ENCODE measurements at regions not wholly inside any gene's neighbourhood (a gene's known extent, or its start where the extent isn't known, plus 50 kb on each side); places are given as distances from the start of the nearest gene placed in this dataset.

DNA sequence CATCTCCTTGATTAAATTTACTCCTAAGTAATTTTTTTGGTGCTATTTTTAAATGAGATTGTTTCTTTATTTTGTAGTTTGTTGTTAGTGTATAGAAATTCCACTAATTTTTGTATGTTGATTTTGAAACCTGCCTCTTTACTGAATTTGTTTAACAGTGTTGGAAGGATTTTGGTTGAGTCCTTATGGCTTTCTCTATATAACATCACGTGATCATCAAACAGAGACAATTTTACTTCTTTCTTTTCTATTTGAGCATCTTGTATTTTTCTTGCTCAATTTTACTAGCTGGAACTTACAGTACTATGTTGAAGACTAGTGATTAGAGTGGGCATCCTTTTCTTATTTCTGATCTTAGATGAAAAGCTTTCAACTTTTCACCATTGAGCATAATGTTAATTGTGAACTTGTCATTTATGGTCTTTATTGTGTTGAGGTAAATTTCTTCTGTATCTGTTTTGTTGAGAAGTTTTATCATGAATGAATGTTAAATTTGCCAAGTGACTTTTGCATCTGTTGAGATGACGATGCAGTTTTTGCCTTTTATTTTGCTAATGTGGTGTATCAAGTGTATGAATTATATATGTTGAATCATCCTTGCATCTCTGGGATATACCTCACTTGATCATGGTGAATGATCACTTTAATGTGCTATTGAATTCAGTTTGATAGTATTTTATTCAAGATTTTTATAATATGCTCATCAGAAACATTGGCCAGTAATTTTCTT is 645.3 kb upstream of the DDX18 start:
- DNase-seq (no peak), FAIRE-seq (no peak)
- no peaks in the 10 kb centered on the region for H3K4me1 ChIP-seq (ENCODE audit: control insufficient read depth in 2 of 3, insufficient read depth in 2 of 3, low read depth in 1 of 3, low read length in 3 of 3)
- H3K27ac ChIP-seq (ENCODE audit: low read depth in 2 of 2, low read length in 2 of 2): no peak overlapping the region
- no peak overlapping the region for H3K9ac ChIP-seq (ENCODE audit: low read length in 3 of 3)
- TF ChIP-seq, protein P1, sequence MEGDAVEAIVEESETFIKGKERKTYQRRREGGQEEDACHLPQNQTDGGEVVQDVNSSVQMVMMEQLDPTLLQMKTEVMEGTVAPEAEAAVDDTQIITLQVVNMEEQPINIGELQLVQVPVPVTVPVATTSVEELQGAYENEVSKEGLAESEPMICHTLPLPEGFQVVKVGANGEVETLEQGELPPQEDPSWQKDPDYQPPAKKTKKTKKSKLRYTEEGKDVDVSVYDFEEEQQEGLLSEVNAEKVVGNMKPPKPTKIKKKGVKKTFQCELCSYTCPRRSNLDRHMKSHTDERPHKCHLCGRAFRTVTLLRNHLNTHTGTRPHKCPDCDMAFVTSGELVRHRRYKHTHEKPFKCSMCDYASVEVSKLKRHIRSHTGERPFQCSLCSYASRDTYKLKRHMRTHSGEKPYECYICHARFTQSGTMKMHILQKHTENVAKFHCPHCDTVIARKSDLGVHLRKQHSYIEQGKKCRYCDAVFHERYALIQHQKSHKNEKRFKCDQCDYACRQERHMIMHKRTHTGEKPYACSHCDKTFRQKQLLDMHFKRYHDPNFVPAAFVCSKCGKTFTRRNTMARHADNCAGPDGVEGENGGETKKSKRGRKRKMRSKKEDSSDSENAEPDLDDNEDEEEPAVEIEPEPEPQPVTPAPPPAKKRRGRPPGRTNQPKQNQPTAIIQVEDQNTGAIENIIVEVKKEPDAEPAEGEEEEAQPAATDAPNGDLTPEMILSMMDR (IDR thresholded peaks at IDR 0.05; ENCODE audit: borderline replicate concordance, extremely low read depth, insufficient read depth): no peak
- H3K9me3 ChIP-seq (ENCODE audit: control insufficient read depth in 2 of 3, insufficient read depth in 1 of 3, low read length in 3 of 3): peaks cover 0 to 6% (median 2%) of the 10 kb centered on the region in 3 donors
- H3K4me3 ChIP-seq (ENCODE audit: low read length in 3 of 3): no peak overlapping the region
- intact Hi-C loops (cut with DNase I): no loop called here
- H3K36me3 ChIP-seq (ENCODE audit: control insufficient read depth in 2 of 3, insufficient read depth in 3 of 3, low read length in 3 of 3): no peaks in the 10 kb centered on the region
- no peaks in the 10 kb centered on the region for H3K27me3 ChIP-seq (ENCODE audit: control insufficient read depth, insufficient read depth, low read length)

DNA sequence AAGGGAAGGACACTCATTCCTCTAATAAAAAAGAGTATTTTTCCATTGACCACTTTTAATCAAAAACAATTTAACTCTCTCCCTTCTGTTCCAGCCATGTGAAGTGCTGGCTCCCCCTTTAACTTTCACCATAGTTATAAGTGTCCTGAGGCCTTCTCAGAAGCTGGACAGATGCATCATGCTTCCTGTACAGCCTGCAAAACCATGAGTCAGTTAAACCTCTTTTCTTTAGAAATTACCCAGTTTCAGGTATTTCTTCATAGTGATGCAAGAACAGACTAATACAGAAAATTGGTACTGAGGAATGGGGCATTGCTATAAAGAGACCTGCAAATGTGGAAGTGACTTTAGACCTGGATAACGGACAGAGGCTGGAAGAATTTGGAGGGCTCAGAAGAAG is 643.6 kb upstream of the DDX18 start:
- Histone ChIP-seq H3K9me3 (ENCODE audit: control insufficient read depth in 2 of 3, insufficient read depth in 1 of 3, low read length in 3 of 3) (peaks cover 0 to 6% (median 2%) of the 10 kb centered on the region in 3 donors), H3K27ac (ENCODE audit: low read depth in 2 of 2, low read length in 2 of 2) (no peak overlapping the region), H3K4me3 (ENCODE audit: low read length in 3 of 3) (no peak overlapping the region), H3K36me3 (ENCODE audit: control insufficient read depth in 2 of 3, insufficient read depth in 3 of 3, low read length in 3 of 3) (no peaks in the 10 kb centered on the region), H3K4me1 (ENCODE audit: control insufficient read depth in 2 of 3, insufficient read depth in 2 of 3, low read depth in 1 of 3, low read length in 3 of 3) (no peaks in the 10 kb centered on the region), H3K9ac (ENCODE audit: low read length in 3 of 3) (no peak overlapping the region), H3K27me3 (ENCODE audit: control insufficient read depth, insufficient read depth, low read length) (no peaks in the 10 kb centered on the region)
- TF ChIP-seq, protein P1 (IDR thresholded peaks at IDR 0.05; ENCODE audit: borderline replicate concordance, extremely low read depth, insufficient read depth): no peak
- intact Hi-C loops (cut with DNase I): no loop called here
- no peak for FAIRE-seq
- DNase-seq: no peak

DNA sequence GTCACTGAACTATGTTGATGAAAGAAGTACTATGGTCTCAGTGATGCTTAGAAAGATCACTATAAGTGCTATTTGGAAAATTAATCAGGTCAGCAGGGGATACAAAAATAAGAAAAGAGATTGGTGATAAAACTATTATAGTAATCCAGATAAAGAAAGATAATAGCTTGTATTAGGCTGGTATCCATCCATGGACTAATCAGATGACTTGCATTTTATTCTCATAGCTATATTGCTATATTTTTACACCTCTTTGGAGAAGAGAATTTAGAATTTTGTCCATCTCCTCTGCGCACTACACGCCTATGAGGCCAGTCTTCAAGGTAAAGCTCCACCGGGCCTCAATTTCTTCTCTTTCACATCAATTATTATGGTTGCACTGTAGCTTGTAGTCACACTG is 635.1 kb upstream of the DDX18 start:
- DNase-seq (no peak), FAIRE-seq (no peak)
- Histone ChIP-seq H3K36me3 (ENCODE audit: control insufficient read depth in 2 of 3, insufficient read depth in 3 of 3, low read length in 3 of 3) (no peaks in the 10 kb centered on the region), H3K9ac (ENCODE audit: low read length in 3 of 3) (no peak overlapping the region), H3K27ac (ENCODE audit: low read depth in 2 of 2, low read length in 2 of 2) (no peak overlapping the region), H3K4me1 (ENCODE audit: control insufficient read depth in 2 of 3, insufficient read depth in 2 of 3, low read depth in 1 of 3, low read length in 3 of 3) (no peaks in the 10 kb centered on the region), H3K9me3 (ENCODE audit: control insufficient read depth in 2 of 3, insufficient read depth in 1 of 3, low read length in 3 of 3) (peaks cover 0 to 2% (median 0%) of the 10 kb centered on the region in 3 donors), H3K27me3 (ENCODE audit: control insufficient read depth, insufficient read depth, low read length) (no peaks in the 10 kb centered on the region), H3K4me3 (ENCODE audit: low read length in 3 of 3) (no peak overlapping the region)
- TF ChIP-seq, protein P1 (IDR thresholded peaks at IDR 0.05; ENCODE audit: borderline replicate concordance, extremely low read depth, insufficient read depth): no peak
- intact Hi-C loops (cut with DNase I): no loop called here

Data from kidney (tissue), 13 donors.